Neural cell (in vitro differentiated cells): ENCODE measurements at regions not wholly inside any gene's neighbourhood (a gene's known extent, or its start where the extent isn't known, plus 50 kb on each side); places are given as distances from the start of the nearest gene placed in this dataset.

Experiments used
- H2AFZ ChIP-seq: fragments of 200-600, 300-800 bp; sonication (generic), shearing (Covaris generic); 2 replicates; pipeline ENCODE4 v1.6.0; 2014; ENCODE audit warnings: low read depth, mild to moderate bottlenecking, antibody characterized with exemption, low read length, moderate library complexity
- H3F3A ChIP-seq: fragments of 200-600 bp; shearing (Covaris generic); 2 replicates; pipeline ENCODE4 v1.6.1; 2016; ENCODE audit warnings: mild to moderate bottlenecking, moderate library complexity, mixed read lengths, antibody characterized with exemption, low read length; ENCODE audit not compliant: insufficient read depth, poor library complexity, severe bottlenecking
- H3K27ac ChIP-seq: fragments of 200-600, 300-800 bp; sonication (generic), shearing (Covaris generic); 2 replicates; pipeline ENCODE4 v1.5.1; 2014; ENCODE audit warnings: mild to moderate bottlenecking, low read length, moderate library complexity
- H3K27me3 ChIP-seq: fragments of 300-800, 200-600 bp; sonication (generic), shearing (Covaris generic); 2 replicates; pipeline ENCODE4 v1.6.0; 2014; ENCODE audit warnings: mild to moderate bottlenecking, low read depth, low read length, moderate library complexity; ENCODE audit not compliant: insufficient read depth
- H3K36me3 ChIP-seq: fragments of 300-800, 200-600 bp; sonication (generic), shearing (Covaris generic); 2 replicates; pipeline ENCODE4 v1.5.1; 2014; ENCODE audit warnings: mild to moderate bottlenecking, antibody characterized with exemption, low read length, moderate library complexity; ENCODE audit not compliant: insufficient read depth
- H3K4me2 ChIP-seq: fragments of 300-800, 200-600 bp; sonication (generic), shearing (Covaris generic); 2 replicates; pipeline ENCODE4 v1.6.0; 2014; ENCODE audit warnings: mild to moderate bottlenecking, low read length
- H3K4me3 ChIP-seq: fragments of 300-800, 200-600 bp; sonication (generic), shearing (Covaris generic); 2 replicates; pipeline ENCODE4 v1.5.1; 2014; ENCODE audit warnings: mild to moderate bottlenecking, low read length, moderate library complexity
- H3K79me2 ChIP-seq: fragments of 200-600 bp; shearing (Covaris generic); replicated peaks from 2 replicates; pipeline ENCODE4 v1.6.0; 2014; ENCODE audit warnings: mild to moderate bottlenecking, low read length, moderate library complexity; ENCODE audit not compliant: insufficient read depth
- H3K9ac ChIP-seq: fragments of 300-800, 200-600 bp; sonication (generic), shearing (Covaris generic); 2 replicates; pipeline ENCODE4 v1.6.1; 2016; ENCODE audit warnings: mild to moderate bottlenecking, low read length, mixed read lengths
- H3K9me2 ChIP-seq: fragments of 200-600 bp; shearing (Covaris generic); 2 replicates; pipeline ENCODE4 v1.6.1; 2016; ENCODE audit warnings: mild to moderate bottlenecking, low read length, mixed read lengths; ENCODE audit not compliant: insufficient read depth
- H3K9me3 ChIP-seq: fragments of 200-600, 300-800 bp; sonication (generic), shearing (Covaris generic); 2 replicates; pipeline ENCODE4 v1.6.1; 2016; ENCODE audit warnings: mild to moderate bottlenecking, mixed run types, low read length, moderate library complexity, mixed read lengths
- H4K20me1 ChIP-seq: fragments of 200-600 bp; shearing (Covaris generic); 2 replicates; pipeline ENCODE4 v1.6.1; 2016; ENCODE audit warnings: mild to moderate bottlenecking, mixed run types; ENCODE audit not compliant: insufficient read depth
- CTCF ChIP-seq: fragments of 450-650 bp; IDR thresholded peaks from 2 replicates; pipeline ENCODE4 v1.5.1; 2014; ENCODE audit warnings: antibody characterized with exemption, mild to moderate bottlenecking, moderate library complexity; ENCODE audit not compliant: poor library complexity, severe bottlenecking
- EP300 ChIP-seq: fragments of 450-650 bp; conservative IDR thresholded peaks from 2 replicates; pipeline ENCODE4 v1.6.1; 2014; ENCODE audit warnings: antibody characterized with exemption, mild to moderate bottlenecking, moderate library complexity; ENCODE audit not compliant: poor library complexity, severe bottlenecking
- EZH2 ChIP-seq: fragments of 200-600, 300-800 bp; shearing (Covaris generic), sonication (generic); IDR thresholded peaks from 2 replicates; pipeline ENCODE4 v1.6.1; 2014; ENCODE audit warnings: antibody characterized with exemption, low read length, borderline replicate concordance, mild to moderate bottlenecking; ENCODE audit not compliant: insufficient read depth, poor library complexity, severe bottlenecking
- MXI1 ChIP-seq: fragments of 450-650 bp; conservative IDR thresholded peaks from 2 replicates; pipeline ENCODE4 v1.6.1; 2014; ENCODE audit warnings: antibody characterized with exemption, mild to moderate bottlenecking; ENCODE audit not compliant: poor library complexity, severe bottlenecking
- POLR2AphosphoS5 ChIP-seq: IDR thresholded peaks from 2 replicates; pipeline ENCODE4 v1.6.1; 2012
- RAD21 ChIP-seq: fragments of 450-650 bp; conservative IDR thresholded peaks from 2 replicates; pipeline ENCODE4 v1.6.1; 2014; ENCODE audit warnings: antibody characterized with exemption, mild to moderate bottlenecking, moderate library complexity
- REST ChIP-seq: IDR thresholded peaks from 2 replicates; pipeline ENCODE4 v1.6.1; 2012; ENCODE audit warnings: borderline replicate concordance
- SMC3 ChIP-seq: fragments of 450-650 bp; conservative IDR thresholded peaks from 2 replicates; pipeline ENCODE4 v1.6.1; 2014; ENCODE audit warnings: antibody characterized with exemption, mild to moderate bottlenecking, moderate library complexity; ENCODE audit not compliant: poor library complexity
- TAF1 ChIP-seq: IDR thresholded peaks from 2 replicates; pipeline ENCODE4 v1.6.1; 2012; ENCODE audit warnings: low read depth

GRCh38 chr21:35397781-35398180 is 348.7 kb upstream of the RUNX1 start:
- no peak overlapping the region for H3K4me2 ChIP-seq
- no peaks in the 10 kb centered on the region for H4K20me1 ChIP-seq
- no peaks in the 10 kb centered on the region for H3K79me2 ChIP-seq
- no peak overlapping the region for H3K27ac ChIP-seq
- no peak overlapping the region for H3K4me3 ChIP-seq
- TF ChIP-seq EZH2 (no peak), EP300 (no peak), CTCF (no peak), RAD21 (no peak), TAF1 (no peak), MXI1 (no peak), POLR2AphosphoS5 (no peak), SMC3 (no peak), REST (no peak)
- no peak overlapping the region for H3K9ac ChIP-seq
- H3F3A ChIP-seq: no peaks in the 10 kb centered on the region
- H2AFZ ChIP-seq: no peak overlapping the region
- no peaks in the 10 kb centered on the region for H3K9me3 ChIP-seq
- no peaks in the 10 kb centered on the region for H3K27me3 ChIP-seq
- no peaks in the 10 kb centered on the region for H3K36me3 ChIP-seq
- no peaks in the 10 kb centered on the region for H3K9me2 ChIP-seq

- H3K36me3 ChIP-seq: no peaks in the 10 kb centered on the region
- H3K27me3 ChIP-seq: no peaks in the 10 kb centered on the region
- no peaks in the 10 kb centered on the region for H3F3A ChIP-seq
- H2AFZ ChIP-seq: no peak overlapping the region
- no peaks in the 10 kb centered on the region for H4K20me1 ChIP-seq
- no peak overlapping the region for H3K4me2 ChIP-seq
- H3K27ac ChIP-seq: no peak overlapping the region
- no peak overlapping the region for H3K9ac ChIP-seq
- H3K79me2 ChIP-seq: no peaks in the 10 kb centered on the region
- H3K4me3 ChIP-seq: no peak overlapping the region
- H3K9me3 ChIP-seq: no peaks in the 10 kb centered on the region
- no peaks in the 10 kb centered on the region for H3K9me2 ChIP-seq
- TF ChIP-seq POLR2AphosphoS5 (no peak), REST (no peak), RAD21 (no peak)
Measured at GRCh38 chr21:35396655-35397054, 347.6 kb upstream of the RUNX1 start.
